GM18505 (cell line): ENCODE measurements at regions not wholly inside any gene's neighbourhood (a gene's known extent, or its start where the extent isn't known, plus 50 kb on each side); places are given as distances from the start of the nearest gene placed in this dataset.

ENCODE experiments used
- ATAC-seq: cut with Tn5 transposase; IDR thresholded peaks from one replicate; pipeline ENCODE4 v1.9.1; 2021; ENCODE audit not compliant: unreplicated experiment
- POLR2A ChIP-seq: IDR thresholded peaks from 4 replicates; pipeline ENCODE4 v1.6.1; 2011; ENCODE audit warnings: borderline replicate concordance; ENCODE audit not compliant: insufficient read depth, insufficient read length; ENCODE audit errors: extremely low read depth

GRCh38 chr17:79423811-79424465 lies 186.9 kb downstream of the RBFOX3 start:
- TF ChIP-seq POLR2A: no peak
- no peak for ATAC-seq

GRCh38 chr17:79422236-79422635 lies 188.6 kb downstream of the RBFOX3 start:
- ATAC-seq: no peak
- no peak for TF ChIP-seq POLR2A

GRCh38 chr17:79420318-79421243 lies 190.3 kb downstream of the RBFOX3 start:
- no peak for TF ChIP-seq POLR2A
- no peak for ATAC-seq

- no peak for ATAC-seq
- no peak for TF ChIP-seq POLR2A
Measured at GRCh38 chr17:79417476-79417988, 193.3 kb downstream of the RBFOX3 start.

- no peak for TF ChIP-seq POLR2A
- ATAC-seq: no peak
Measured at GRCh38 chr17:79415909-79416308, 194.9 kb downstream of the RBFOX3 start.

- no peak for ATAC-seq
- no peak for TF ChIP-seq POLR2A
Measured at GRCh38 chr17:79415365-79415764, 195.5 kb downstream of the RBFOX3 start.

GRCh38 chr17:79414793-79415211 lies 196.0 kb downstream of the RBFOX3 start:
- no peak for ATAC-seq
- no peak for TF ChIP-seq POLR2A

- no peak for TF ChIP-seq POLR2A
Measured at GRCh38 chr17:79414063-79414792, 196.6 kb downstream of the RBFOX3 start.

GRCh38 chr17:79413611-79414010 lies 197.2 kb downstream of the RBFOX3 start:
- TF ChIP-seq POLR2A: no peak
- no peak for ATAC-seq

More at GRCh38 chr17:79414063-79414792, 196.6 kb downstream of the RBFOX3 start:
- no peak for ATAC-seq

GRCh38 chr17:79412886-79413390 lies 197.9 kb downstream of the RBFOX3 start:
- no peak for ATAC-seq
- TF ChIP-seq POLR2A: no peak

- ATAC-seq: no peak
- no peak for TF ChIP-seq POLR2A
Measured at GRCh38 chr17:79412110-79412509, 198.7 kb downstream of the RBFOX3 start.

GRCh38 chr17:79411419-79411818 lies 199.4 kb downstream of the RBFOX3 start:
- ATAC-seq: no peak
- TF ChIP-seq POLR2A: no peak

- no peak for TF ChIP-seq POLR2A
- ATAC-seq: no peak
Measured at GRCh38 chr17:79410681-79411080, 200.2 kb downstream of the RBFOX3 start.
